Stromal cell of bone marrow (primary cell): ENCODE measurements at regions not wholly inside any gene's neighbourhood (a gene's known extent, or its start where the extent isn't known, plus 50 kb on each side); places are given as distances from the start of the nearest gene placed in this dataset.
"Not testable (repeated sequence)": the region's sequence is repeated elsewhere in the genome, so short reads cannot be mapped to it uniquely, and the experiment has no call there.

Source experiments
- DNase-seq: peaks from one replicate; pipeline ENCODE4 v3.0.0-alpha.2; 2012; ENCODE audit warnings: low read depth

DNA sequence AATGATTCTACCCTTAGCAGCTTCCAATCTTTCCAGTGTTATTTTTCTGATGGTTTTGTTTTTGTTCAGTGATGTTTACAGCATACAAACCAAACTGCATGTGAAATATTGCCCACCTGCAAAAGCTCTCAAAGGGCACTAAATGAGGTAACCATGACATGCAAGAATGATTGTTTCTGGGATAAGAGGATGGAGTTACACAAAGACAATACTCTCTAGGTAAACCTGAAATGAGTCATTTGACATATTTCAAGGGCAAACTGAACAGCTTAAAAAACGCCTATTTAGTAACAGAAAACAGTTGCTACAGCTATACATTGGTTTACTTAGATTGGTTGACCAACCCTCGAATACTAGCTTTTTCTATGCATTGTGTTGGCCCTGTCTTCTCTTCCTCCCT, 481.7 kb downstream of the ZPLD1 start:
- DNase-seq, result no peak

DNA sequence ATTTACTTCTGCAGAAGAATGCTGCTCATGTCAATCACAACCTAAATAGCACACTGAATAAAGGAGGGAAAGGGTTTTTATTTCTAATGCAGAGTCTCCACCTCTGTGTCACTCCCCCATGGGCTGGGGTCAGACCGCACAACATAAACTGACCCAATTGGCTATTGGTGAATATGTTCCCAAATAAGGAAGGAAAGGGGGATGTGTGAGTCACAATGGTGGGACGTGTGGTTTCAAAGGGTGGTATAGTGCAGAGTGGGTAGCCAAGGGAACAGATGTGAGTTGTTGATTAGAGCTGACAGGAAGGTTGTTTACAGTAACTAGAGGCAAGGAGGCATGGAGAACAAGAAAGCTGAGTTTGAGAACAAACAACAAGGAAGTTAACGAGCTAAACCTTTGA, 491.8 kb downstream of the ZPLD1 start:
- DNase-seq, result no peak

DNA sequence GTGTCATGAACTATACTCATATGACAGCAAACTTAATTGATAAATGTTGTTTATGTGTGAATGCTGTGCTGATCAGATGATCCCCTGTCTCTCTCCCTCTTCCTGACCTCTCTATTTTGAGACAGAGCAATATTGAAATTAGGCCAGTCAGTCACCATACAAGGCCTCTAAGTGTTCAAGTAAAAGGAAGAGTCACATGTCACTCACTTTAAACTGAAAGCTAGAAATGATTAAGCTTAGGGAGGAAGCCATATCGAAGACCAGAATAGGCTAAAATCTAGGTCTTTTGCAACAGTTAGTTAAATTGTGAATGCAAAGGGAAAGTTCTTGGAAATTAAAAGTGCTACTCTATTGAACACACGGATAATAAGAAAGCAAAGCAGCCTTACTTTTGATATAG, 498.6 kb downstream of the ZPLD1 start:
- DNase-seq, result no peak

DNA sequence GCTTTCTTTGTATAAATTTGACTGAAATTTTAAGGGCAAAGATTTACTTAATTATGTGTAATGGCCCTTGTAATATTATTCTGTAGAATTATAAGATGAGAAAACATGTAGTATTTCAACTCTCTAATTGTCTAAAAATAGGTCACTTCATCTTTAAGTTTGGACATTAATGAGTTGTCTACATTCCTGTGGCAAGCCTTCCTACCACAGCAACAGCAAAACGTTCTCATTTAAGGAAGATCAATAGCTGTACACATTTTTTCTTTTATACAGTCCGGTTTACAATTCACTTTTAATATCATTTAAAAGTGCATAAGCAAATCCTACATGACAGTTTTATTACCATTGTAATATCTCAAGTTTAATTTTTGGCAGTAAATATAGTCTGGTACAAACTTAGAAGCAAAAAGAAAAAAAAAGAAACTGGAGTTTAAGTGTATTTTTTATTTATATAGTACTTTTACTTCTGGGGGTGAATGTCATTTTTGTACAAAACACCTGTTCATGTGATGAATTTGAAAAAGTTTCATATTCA, 501.8 kb downstream of the ZPLD1 start:
- DNase-seq, result no peak

DNA sequence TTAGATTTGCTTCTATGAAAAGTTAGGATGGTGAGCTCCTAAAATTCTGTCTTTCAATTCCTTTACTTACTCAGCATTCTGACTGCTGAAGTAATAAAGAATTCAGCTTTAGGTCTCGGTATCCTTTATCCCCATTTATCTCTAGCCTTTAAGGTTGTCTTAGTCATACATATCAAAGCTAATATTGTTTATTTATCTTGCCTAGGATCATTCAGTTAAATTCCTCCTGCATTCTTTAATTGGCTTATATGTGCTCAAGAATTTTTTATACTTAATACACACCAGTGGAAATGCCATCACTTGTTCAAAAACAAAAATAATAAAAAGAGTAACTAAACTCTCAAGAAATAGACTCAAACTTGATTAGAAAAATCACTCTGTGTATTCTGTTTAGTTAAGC, 507.0 kb downstream of the ZPLD1 start:
- no peak for DNase-seq

DNA sequence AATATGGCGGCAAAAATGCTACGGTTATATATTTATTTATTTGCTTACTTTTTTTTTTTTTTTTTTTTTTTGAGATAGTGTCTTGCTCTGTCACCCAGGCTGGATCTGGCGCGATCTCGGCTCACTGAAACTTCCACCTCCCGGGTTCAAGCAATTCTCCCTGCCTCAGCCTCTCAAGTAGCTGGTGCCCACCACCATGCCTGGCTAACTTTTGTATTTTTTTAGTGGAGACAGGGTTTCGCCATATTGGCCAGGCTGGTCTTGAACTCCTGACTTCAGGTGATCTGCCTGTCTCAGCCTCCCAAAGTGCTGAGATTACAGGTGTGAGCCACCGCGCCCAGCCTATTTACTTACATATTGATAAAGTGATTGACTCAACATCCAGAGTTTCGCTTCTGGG, 511.6 kb downstream of the ZPLD1 start:
- not testable (repeated sequence) for DNase-seq

DNA sequence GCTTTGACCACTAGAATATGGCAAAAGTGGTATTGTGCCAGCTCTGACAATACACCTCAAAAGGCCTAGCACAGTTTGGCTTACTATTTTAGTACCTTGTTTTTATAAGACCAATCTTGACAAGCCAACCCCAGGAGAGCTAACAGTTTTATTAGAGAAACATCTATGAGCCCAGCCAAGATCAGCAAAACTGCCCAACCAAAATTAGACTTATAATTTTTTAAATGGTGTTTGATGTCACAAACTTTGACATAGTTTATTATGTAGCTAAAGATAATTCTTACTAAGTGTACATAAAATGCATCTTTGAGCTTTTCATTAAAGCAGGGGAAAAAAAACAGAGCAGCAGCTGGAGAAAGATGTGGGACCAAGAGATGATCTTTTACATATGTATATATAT, 537.5 kb downstream of the ZPLD1 start:
- DNase-seq, result no peak

DNA sequence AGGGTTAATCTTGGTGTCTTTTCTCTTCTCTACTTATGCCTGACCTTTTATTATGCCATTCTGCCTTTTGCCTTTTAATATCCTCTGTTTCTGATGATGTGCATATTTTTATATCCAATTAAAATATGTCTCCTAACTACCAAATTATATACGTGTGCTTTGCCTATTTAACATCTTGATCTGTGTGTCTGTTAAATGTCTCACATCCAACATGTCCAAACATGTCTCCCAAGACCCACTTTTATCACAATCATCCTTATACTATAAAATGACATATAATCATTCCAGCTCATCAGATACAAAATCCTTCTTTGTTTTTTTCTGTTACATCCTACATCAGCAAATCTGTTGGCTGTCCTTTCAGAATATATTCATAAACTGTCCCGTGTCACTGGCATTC, 539.5 kb downstream of the ZPLD1 start:
- DNase-seq, result no peak

DNA sequence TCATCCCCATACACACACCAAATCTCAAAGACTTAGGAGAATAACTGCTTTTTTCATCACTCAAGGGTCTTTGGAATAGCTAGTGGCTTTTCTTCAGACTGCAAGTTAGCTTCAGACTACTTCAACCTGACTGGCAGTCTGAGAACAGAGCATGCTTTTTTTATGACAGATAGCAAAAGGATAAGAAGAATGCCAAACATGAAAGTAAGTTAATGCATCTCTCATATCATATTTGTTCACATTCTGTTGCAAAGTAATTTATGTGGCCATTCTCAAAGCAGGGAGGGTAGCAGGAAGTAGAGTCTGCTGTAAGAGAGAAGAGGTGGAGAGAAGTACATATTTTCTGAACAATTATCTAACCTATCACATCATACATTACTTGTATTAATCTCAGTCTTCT, 544.4 kb downstream of the ZPLD1 start:
- DNase-seq, result no peak

DNA sequence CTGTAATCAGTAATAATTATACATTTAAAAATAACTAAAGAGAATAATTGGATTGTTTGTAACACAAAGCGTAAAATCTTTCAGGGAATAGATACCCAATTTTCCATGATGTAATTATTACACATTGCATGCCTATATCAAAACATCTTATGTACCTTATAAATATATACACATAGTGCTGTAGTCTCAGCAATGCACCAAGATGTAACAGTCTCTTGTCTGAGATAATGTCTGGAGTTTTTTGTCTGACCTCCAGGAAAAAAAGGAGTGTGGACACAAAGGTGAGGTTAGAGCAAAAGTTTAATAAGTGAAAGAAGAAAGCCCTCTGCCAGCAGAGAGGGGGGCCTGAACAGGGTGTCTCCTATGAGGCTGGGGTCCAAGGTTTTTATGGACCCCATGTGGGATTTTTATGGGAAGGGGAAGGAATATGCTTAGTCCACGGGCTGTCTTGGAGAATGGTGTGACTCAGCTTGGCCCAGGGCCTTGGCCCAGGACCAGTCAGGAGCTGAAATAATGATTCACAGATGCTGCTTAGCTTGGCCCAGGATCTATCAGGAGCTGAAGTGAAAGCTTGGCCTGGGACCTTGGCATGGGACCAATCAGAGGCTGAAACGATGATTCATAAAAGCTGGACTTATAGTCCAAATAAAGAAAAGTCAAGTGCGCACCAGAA, 545.0 kb downstream of the ZPLD1 start:
- peak; percentile 91 for DNase-seq

DNA sequence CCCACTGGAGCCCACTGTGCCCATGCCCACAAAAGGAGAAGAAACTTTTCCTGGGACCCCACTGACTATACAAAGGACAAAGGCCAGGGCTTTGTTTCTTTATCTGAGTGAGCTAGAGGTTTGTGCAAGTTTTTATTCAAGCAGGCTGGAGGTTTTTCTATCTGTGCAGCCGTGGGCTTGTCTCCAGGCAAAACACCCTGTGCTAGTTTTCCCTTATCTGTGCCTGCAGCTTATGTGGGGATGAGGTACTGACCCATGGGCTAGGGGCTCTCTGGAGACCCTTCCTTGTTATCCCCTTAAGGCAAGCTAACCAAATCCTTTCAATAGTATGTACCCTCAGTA, 545.5 kb downstream of the ZPLD1 start:
- no peak for DNase-seq

DNA sequence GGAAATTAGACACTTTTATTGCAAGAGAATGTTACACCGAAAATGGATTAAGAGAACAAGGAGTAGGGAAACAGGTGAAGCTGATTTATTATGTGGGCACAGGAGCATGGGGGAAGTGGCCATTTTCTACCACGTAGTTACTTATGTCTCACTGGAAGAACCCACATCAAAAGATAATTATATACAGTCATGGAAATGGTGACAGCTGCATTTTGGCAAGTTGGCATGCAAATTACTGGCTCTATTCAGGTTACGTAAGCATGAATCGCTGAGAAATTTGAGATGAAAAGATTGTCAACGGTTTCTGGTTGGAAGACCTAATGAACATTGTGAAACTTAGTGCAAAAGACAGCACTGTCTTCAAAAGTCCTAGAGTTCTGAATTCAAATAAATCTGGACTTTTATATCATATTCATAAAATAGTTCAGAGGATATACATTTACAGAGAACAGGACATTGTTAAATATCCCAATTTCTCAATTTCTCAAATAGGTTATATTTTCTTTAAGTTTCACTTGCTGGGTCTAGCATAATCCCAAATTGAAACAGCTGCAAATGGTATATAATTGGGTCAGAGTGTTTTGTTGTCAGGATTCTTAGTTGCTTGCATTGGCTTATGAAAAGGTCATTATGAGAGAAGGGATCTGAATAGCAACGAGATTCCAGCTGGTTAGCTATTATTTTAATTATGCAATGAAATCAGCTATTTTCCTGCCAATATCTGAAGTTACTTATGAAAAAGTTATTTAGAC, 567.8 kb downstream of the ZPLD1 start:
- DNase-seq, result peak; percentile 8

DNA sequence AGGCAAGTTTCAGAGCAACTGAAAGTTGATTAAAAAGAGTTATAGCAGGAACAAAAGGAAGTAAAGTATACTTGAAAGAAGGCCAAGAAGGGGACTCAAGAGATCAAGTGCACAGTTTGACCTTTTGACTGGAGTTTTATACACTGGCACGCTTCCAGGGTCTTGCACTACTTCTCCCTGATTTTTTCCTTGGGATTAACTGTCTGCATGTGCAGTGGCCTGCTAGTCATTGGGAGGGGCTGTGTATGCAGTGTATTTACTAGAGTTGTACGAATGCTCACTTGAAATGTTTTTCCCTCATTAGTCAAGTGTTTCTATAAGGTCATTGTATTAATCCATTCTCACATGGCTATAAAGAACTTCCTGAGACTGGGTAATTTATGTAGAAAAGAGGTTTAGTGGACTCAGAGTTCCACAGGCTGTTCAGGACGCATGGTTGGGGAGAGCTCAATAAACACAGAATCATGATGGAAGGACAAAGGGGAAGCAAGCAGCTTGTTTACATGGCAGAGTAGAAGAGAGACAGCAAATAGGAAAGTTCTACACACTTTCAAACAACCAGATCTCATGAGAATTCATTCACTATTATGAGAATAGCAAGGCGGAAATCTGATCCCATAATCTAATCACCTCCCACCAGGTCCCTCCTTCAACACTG, 571.8 kb downstream of the ZPLD1 start:
- no peak for DNase-seq

DNA sequence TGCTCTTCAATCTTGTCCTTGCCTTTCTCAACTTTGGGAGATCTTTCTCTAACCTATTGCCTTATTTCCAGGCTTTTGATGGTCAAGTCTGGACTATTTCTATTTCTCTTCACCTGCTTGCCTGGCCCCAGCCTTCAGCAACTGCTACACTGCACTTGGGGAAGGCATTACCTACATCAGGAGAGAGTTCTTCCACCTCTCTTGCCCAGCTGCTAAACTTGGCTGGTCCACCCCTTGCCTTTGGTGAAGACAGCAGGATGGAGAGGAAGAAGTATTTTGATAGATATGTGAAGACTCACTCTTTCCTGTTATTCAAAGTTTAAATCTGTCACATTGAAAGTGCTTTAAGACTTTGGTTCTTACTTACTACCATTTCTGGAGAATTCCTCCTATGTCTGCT, 574.8 kb downstream of the ZPLD1 start:
- DNase-seq, result no peak

DNA sequence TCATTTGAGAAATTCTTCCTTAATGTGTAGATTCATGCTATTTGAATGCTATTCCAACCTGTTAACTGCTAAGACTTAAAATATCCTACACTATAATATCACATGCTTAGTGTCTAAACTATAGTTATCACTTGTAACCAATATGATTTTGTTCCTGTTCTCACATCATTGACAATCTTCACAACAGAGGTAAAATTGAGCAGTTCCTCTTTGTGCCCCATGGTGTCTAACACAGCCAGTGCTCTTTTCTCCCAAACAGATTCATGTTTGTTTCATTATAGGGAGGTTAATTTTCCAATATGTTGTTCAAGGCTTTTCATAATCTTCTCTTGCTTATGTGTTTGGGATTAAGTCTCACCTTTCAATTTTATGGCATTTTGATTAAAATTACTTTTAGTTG, 591.1 kb downstream of the ZPLD1 start:
- no peak for DNase-seq

DNA sequence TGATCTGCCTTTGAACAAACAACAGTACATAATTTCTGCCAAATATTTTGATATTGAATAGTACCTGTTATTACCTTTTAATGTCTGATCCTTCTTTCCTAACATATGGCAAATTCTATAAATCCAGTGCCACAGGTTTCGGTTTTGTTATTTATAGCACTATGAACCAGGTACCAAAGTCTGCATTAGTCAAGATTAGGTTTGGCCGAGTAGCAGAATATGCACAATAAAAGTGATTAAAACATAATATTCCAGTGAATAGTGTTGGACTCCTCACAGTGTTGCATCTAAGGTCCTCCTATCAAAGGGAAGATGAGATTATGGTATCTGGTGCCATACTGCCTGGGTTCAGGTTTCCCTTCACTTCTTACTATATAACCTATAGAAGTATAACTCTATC, 599.0 kb downstream of the ZPLD1 start:
- no peak for DNase-seq

DNA sequence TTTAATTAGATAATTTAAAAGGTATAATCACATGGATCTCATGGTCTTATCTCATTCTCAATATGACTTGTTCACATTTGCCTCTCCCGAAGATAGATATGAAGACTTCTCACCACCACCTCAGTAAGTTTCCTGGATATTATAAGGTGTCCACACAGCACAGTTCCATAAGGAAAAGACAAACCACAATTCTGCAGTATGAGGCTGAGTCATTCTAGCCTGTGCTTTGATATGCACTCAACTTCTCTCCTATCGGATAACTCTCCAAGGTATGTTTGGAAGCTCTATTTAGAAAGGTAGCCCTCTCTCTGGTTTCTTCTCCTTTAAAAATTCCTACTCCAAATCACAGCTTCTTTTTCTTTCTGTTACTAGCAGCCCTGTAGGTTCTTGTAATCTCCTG, 612.8 kb downstream of the ZPLD1 start:
- DNase-seq, result no peak

DNA sequence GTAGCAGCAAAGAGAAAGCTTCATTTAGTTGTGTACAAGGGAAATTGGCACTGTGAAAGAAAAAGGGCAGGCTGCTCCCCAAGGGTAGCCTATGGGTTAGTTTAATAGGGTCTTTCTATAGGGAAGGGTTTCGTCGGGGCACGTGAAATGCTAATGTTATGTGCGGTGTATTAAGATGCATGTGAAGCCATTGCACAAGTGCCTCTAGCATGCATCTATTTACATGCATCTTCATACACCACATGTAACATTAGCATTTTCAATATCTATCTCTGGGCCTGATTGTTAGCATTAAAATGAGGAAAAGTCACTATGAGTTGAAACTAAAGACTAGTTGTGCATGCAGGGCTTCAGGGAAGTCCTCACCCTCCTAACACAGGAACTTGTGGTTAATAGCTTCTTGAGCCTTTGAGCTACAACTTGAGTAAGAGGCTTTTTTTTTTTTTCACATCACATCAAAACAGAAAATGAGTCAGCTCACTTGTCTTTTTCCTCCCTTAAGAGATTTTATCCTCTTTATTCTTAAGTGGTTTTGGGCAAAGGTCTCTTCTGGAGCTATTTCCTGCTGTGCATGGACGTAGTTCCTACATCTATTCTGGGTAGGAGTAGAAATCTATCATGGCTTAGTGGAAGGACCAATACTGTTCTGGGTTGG, 613.4 kb downstream of the ZPLD1 start:
- no peak for DNase-seq

DNA sequence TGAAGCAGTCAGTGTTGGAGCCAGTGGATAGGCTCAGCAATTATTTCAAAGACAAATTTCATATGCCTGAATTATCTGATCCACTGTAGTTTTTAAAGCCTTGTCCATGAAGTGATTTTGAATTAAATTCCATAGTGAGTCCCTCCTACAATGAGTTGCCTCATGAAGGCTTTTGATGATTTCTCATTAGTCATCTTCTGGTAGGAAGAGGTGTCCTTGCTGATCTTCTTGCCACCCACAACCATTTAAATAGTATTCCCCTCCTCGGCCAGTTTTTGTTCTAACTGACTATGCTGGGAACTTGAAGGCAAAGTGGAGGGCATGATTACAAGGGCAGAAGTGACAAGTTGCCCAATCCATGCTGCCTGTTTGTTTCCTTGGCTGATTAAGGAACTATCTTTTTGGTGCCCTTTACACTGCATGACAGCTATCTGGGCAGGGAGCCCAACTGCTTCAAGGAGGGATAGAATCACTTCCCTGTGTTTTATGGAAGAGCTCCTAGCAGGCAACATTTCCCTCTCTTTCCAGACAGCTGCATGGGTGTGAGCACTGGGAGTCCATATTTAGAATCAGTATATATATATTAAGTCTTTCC, 617.5 kb downstream of the ZPLD1 start:
- DNase-seq, result no peak

DNA sequence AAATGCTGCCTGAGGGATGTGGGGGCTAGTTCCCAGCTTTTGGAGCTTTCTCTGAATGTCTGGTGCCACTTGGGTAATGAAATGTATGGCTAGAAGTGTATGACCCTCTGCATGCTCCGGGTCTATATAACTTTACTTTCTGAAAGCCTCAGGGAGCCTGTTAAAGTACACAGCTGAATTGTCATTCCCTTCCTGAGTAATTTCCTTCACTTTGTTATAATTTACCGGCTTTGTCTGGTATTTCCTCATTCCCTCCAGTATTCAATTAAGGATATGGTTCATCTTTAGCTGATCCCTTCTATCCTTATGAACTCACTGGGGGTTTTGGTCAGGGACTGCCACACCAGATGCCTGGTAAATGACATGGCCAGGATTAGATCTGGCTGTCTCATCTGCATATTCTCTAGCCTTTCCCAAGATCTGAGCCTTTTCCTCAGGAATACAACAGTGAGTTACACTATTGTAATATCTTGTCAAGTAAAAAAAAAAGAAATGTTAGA, 620.3 kb downstream of the ZPLD1 start:
- DNase-seq, result no peak

DNA sequence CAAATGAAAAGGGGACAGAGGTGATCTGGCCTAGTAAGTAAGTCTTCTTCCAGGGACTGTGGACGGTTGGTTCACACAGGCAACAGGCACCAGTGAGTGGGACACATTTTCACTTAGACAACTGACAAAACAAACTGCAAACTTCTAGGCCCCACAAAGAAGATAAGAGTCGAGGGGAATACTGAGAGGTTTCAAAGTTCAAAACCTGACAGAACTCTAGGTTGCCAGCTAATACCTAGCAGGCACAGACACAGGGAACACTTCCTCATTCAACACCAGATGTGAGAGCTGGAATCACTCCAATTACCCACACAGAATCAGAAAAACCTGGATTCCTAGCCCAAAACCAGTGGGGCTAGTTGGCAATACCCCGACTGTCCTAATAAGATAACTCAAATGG, 621.7 kb downstream of the ZPLD1 start:
- DNase-seq, result no peak

DNA sequence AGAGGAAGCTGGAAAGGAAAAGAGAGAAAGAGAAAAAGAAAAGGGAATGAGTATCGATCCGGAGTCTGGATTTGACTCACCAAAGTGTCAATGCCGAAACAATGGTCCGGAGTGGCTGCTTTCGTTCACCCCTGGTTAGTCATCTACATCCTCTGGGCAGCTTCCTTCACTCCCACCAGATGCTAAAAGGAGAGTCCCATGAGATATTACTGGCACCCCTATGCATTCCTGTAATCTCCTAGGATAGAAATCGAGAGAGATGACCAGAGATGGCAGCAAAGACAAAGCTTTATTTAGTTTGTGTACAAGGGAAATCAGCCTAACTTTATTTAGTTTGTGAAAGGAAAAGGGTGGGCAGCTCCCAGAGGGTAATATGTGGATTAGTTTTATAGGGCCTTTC, 622.2 kb downstream of the ZPLD1 start:
- DNase-seq, result no peak
